ENCODE measurements at regions not wholly inside any gene's neighbourhood (a gene's known extent, or its start where the extent isn't known, plus 50 kb on each side); places are given as distances from the start of the nearest gene placed in this dataset.

DNA sequence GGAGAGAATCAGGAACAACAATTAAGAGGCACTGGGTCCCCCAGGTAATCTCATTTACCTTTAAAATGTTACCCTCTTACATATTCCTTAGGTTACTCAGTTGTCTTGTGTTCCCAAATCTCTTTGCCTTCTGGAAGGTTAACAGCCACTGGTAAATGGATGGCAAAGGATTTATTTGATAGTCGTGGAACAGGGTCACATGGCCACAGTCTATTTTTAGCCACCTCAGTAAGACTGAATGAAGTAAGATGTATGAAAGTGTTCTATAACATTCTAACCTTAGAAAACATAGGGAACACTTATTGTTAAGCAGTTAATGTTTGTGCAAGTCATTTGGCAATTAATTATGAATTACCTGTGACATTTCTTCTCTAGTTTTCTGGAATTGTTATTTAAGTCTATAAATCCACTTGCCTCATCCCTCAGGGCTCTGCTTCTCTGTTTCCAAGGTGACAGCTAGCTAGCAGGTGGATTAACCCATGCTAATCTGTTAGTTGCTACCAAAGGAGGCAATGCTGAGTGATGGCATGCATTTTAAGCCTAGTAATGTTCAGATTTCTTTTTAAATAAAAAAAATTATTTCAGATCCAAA lies 211.0 kb downstream of the PIK3C3 start:
- 0% methylated on average over 1 of the region's 1 CpG for WGBS (ENCODE audit: low lambda C conversion rate)
- no peaks in the 10 kb centered on the region for H3K79me2 ChIP-seq (ENCODE audit: insufficient read depth)

GRCh38 chr18:42168487-42168886 lies 213.5 kb downstream of the PIK3C3 start:
- no peaks in the 10 kb centered on the region for H3K27me3 ChIP-seq (ENCODE audit: insufficient read depth)
- no peaks in the 10 kb centered on the region for H3K9me2 ChIP-seq
- 90% methylated on average over 2 of the region's 2 CpGs for WGBS (ENCODE audit: low lambda C conversion rate)
- DNase-seq = no peak
- H3K4me2 ChIP-seq = no peak overlapping the region
- no peak for TF ChIP-seq POLR2AphosphoS5 (IDR thresholded peaks at IDR 0.05; ENCODE audit: low read depth, low read length)
- no peak for TF ChIP-seq GATA2 (CRISPR knock-in tag; IDR thresholded peaks at IDR 0.05)
- no peak for TF ChIP-seq RAD21 (IDR thresholded peaks at IDR 0.05; ENCODE audit: low read length)
- TF ChIP-seq RXRA (IDR thresholded peaks at IDR 0.05; ENCODE audit: borderline replicate concordance, low read depth) = no peak
- TF ChIP-seq EP300 (IDR thresholded peaks at IDR 0.05; ENCODE audit: borderline replicate concordance in 1 of 2, low read depth in 1 of 2, low read length in 1 of 2) = no peak
- no peak for TF ChIP-seq JUND (IDR thresholded peaks at IDR 0.05)
- TF ChIP-seq, protein P1, sequence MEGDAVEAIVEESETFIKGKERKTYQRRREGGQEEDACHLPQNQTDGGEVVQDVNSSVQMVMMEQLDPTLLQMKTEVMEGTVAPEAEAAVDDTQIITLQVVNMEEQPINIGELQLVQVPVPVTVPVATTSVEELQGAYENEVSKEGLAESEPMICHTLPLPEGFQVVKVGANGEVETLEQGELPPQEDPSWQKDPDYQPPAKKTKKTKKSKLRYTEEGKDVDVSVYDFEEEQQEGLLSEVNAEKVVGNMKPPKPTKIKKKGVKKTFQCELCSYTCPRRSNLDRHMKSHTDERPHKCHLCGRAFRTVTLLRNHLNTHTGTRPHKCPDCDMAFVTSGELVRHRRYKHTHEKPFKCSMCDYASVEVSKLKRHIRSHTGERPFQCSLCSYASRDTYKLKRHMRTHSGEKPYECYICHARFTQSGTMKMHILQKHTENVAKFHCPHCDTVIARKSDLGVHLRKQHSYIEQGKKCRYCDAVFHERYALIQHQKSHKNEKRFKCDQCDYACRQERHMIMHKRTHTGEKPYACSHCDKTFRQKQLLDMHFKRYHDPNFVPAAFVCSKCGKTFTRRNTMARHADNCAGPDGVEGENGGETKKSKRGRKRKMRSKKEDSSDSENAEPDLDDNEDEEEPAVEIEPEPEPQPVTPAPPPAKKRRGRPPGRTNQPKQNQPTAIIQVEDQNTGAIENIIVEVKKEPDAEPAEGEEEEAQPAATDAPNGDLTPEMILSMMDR (IDR thresholded peaks at IDR 0.05) = no peak
- TF ChIP-seq SMC3 (IDR thresholded peaks at IDR 0.05; ENCODE audit: low read depth, low read length) = no peak
- no peak for TF ChIP-seq FOXM1 (IDR thresholded peaks at IDR 0.05; ENCODE audit: low read depth)
- no peak for TF ChIP-seq FOSL2 (IDR thresholded peaks at IDR 0.05; ENCODE audit: borderline replicate concordance, low read depth)
- TF ChIP-seq YY1 (IDR thresholded peaks at IDR 0.05; ENCODE audit: low read depth) = no peak
- no peak for TF ChIP-seq NRF1 (IDR thresholded peaks at IDR 0.05; ENCODE audit: low read depth, low read length)
- no peaks in the 10 kb centered on the region for H3F3A ChIP-seq (replicated peaks; ENCODE audit: insufficient read depth)
- no peaks in the 10 kb centered on the region for H3K36me3 ChIP-seq (replicated peaks in 1 of 2; ENCODE audit: control insufficient read depth in 1 of 2, insufficient read depth in 2 of 2, low read length in 1 of 2)
- H3K79me2 ChIP-seq (ENCODE audit: insufficient read depth) = no peaks in the 10 kb centered on the region
- CTCF ChIA-PET = no interaction called here
- H4K20me1 ChIP-seq (ENCODE audit: insufficient read depth) = no peaks in the 10 kb centered on the region
- H3K4me3 ChIP-seq (ENCODE audit: low read depth in 2 of 2, low read length in 1 of 2) = no peak overlapping the region
- H3K4me1 ChIP-seq (ENCODE audit: control insufficient read depth in 1 of 2, insufficient read depth in 2 of 2, low read depth in 1 of 2, low read length in 1 of 2) = no peaks in the 10 kb centered on the region
- H3K27ac ChIP-seq (ENCODE audit: low read depth in 2 of 2, low read length in 1 of 2) = no peak overlapping the region
- no peaks in the 10 kb centered on the region for H3K9me3 ChIP-seq
- POLR2A ChIA-PET = no interaction called here
- no peak overlapping the region for H2AFZ ChIP-seq (ENCODE audit: low read depth)
- H3K9ac ChIP-seq = no peak overlapping the region

More for the DNA sequence above, 211.0 kb downstream of the PIK3C3 start:
- H3K36me3 ChIP-seq (replicated peaks in 1 of 2; ENCODE audit: control insufficient read depth in 1 of 2, insufficient read depth in 2 of 2, low read length in 1 of 2) = no peaks in the 10 kb centered on the region
- POLR2A ChIA-PET = no interaction called here
- H3K4me1 ChIP-seq (ENCODE audit: control insufficient read depth in 1 of 2, insufficient read depth in 2 of 2, low read depth in 1 of 2, low read length in 1 of 2) = no peaks in the 10 kb centered on the region
- H3K27ac ChIP-seq (ENCODE audit: low read depth in 2 of 2, low read length in 1 of 2) = no peak overlapping the region
- H2AFZ ChIP-seq (ENCODE audit: low read depth) = no peak overlapping the region
- no peaks in the 10 kb centered on the region for H4K20me1 ChIP-seq (ENCODE audit: insufficient read depth)
- no peak overlapping the region for H3K4me3 ChIP-seq (ENCODE audit: low read depth in 2 of 2, low read length in 1 of 2)
- no peaks in the 10 kb centered on the region for H3K9me2 ChIP-seq
- CTCF ChIA-PET = interaction anchor here (0.6 kb wide), 1 partner anchor 825 kb away, joined by 3 read pairs; no protein-coding TSS in a partner anchor
- TF ChIP-seq RXRA (IDR thresholded peaks at IDR 0.05; ENCODE audit: borderline replicate concordance, low read depth) = no peak
- no peak for TF ChIP-seq EP300 (IDR thresholded peaks at IDR 0.05; ENCODE audit: borderline replicate concordance in 1 of 2, low read depth in 1 of 2, low read length in 1 of 2)
- no peak for TF ChIP-seq SMC3 (IDR thresholded peaks at IDR 0.05; ENCODE audit: low read depth, low read length)
- TF ChIP-seq EZH2phosphoT487 (IDR thresholded peaks at IDR 0.05; ENCODE audit: borderline replicate concordance, low read depth) = no peak
- no peak for TF ChIP-seq NRF1 (IDR thresholded peaks at IDR 0.05; ENCODE audit: low read depth, low read length)
- no peak for TF ChIP-seq MXI1 (IDR thresholded peaks at IDR 0.05; ENCODE audit: low read depth, low read length)
- TF ChIP-seq YY1 (IDR thresholded peaks at IDR 0.05; ENCODE audit: low read depth) = no peak
- TF ChIP-seq FOXM1 (IDR thresholded peaks at IDR 0.05; ENCODE audit: low read depth) = no peak
- H3K9me3 ChIP-seq = no peaks in the 10 kb centered on the region
- no peaks in the 10 kb centered on the region for H3F3A ChIP-seq (replicated peaks; ENCODE audit: insufficient read depth)
- no peak overlapping the region for H3K4me2 ChIP-seq
- H3K9ac ChIP-seq = no peak overlapping the region
- DNase-seq = no peak
- no peaks in the 10 kb centered on the region for H3K27me3 ChIP-seq (ENCODE audit: insufficient read depth)
